Ishikawa (cell line): ENCODE measurements at regions not wholly inside any gene's neighbourhood (a gene's known extent, or its start where the extent isn't known, plus 50 kb on each side); places are given as distances from the start of the nearest gene placed in this dataset.

Experiments used
- CEBPB ChIP-seq: IDR thresholded peaks from 2 replicates; pipeline ENCODE4 v1.6.1; 2012
- CREB1 ChIP-seq: IDR thresholded peaks from 2 replicates; pipeline ENCODE4 v1.6.1; 2012; ENCODE audit warnings: low read depth
- EGR1 ChIP-seq: IDR thresholded peaks from 2 replicates; pipeline ENCODE4 v1.6.1; 2012
- EP300 ChIP-seq: IDR thresholded peaks from 2 replicates; pipeline ENCODE4 v1.6.1; 2012; ENCODE audit warnings: borderline replicate concordance
- FOXM1 ChIP-seq: IDR thresholded peaks from 2 replicates; pipeline ENCODE4 v1.6.1; 2012; ENCODE audit warnings: low read depth, borderline replicate concordance
- NFIC ChIP-seq: IDR thresholded peaks from 2 replicates; pipeline ENCODE4 v1.6.1; 2012
- RAD21 ChIP-seq: IDR thresholded peaks from 2 replicates; pipeline ENCODE4 v1.6.1; 2012; ENCODE audit warnings: low read depth
- TAF1 ChIP-seq: IDR thresholded peaks from 2 replicates; pipeline ENCODE4 v1.6.1; 2012; ENCODE audit warnings: low read depth, mild to moderate bottlenecking
- TCF12 ChIP-seq: IDR thresholded peaks from 2 replicates; pipeline ENCODE4 v1.6.1; 2012; ENCODE audit warnings: low read depth
- TEAD4 ChIP-seq: IDR thresholded peaks from 2 replicates; pipeline ENCODE4 v1.6.1; 2012
- YY1 ChIP-seq: IDR thresholded peaks from 2 replicates; pipeline ENCODE4 v1.6.1; 2012; ENCODE audit warnings: low read depth
- ZBTB7A ChIP-seq: IDR thresholded peaks from 2 replicates; pipeline ENCODE4 v1.6.1; 2012; ENCODE audit warnings: low read depth
- TF ChIP-seq, protein P1 (sequence below): IDR thresholded peaks from 2 replicates; pipeline ENCODE4 v1.6.1; 2012; ENCODE audit warnings: low read depth, mild to moderate bottlenecking
- TF ChIP-seq, protein P2 (sequence below): IDR thresholded peaks from 2 replicates; pipeline ENCODE4 v1.6.1; 2012
- TF ChIP-seq, protein P3 (sequence below): IDR thresholded peaks from 2 replicates; pipeline ENCODE4 v1.6.1; 2012

DNA sequence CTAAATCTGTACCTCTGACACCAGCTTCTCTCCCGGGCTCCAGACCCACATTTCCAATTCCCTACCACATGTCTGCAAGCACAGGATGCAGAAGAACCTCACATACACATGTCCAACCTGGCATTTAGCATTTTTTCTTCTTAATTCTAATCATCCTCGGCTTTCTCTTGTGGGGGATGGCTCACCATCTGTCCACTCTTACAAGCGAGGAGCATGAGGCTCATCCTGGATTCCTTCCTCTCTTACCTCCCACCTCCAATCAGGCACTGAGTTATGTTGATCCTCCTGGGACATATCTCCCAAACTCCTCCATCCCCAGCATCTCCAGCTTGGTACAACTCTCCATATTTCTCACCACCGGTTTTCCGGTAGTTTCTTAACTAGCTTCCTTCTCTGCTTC, 149.8 kb upstream of the LARGE1 start:
- no peak for TF ChIP-seq FOXM1
- TF ChIP-seq EGR1 = no peak
- TF ChIP-seq TAF1 = no peak
- TF ChIP-seq ZBTB7A = no peak
- no peak for TF ChIP-seq CREB1
- no peak for TF ChIP-seq EP300
- TF ChIP-seq, protein P1, sequence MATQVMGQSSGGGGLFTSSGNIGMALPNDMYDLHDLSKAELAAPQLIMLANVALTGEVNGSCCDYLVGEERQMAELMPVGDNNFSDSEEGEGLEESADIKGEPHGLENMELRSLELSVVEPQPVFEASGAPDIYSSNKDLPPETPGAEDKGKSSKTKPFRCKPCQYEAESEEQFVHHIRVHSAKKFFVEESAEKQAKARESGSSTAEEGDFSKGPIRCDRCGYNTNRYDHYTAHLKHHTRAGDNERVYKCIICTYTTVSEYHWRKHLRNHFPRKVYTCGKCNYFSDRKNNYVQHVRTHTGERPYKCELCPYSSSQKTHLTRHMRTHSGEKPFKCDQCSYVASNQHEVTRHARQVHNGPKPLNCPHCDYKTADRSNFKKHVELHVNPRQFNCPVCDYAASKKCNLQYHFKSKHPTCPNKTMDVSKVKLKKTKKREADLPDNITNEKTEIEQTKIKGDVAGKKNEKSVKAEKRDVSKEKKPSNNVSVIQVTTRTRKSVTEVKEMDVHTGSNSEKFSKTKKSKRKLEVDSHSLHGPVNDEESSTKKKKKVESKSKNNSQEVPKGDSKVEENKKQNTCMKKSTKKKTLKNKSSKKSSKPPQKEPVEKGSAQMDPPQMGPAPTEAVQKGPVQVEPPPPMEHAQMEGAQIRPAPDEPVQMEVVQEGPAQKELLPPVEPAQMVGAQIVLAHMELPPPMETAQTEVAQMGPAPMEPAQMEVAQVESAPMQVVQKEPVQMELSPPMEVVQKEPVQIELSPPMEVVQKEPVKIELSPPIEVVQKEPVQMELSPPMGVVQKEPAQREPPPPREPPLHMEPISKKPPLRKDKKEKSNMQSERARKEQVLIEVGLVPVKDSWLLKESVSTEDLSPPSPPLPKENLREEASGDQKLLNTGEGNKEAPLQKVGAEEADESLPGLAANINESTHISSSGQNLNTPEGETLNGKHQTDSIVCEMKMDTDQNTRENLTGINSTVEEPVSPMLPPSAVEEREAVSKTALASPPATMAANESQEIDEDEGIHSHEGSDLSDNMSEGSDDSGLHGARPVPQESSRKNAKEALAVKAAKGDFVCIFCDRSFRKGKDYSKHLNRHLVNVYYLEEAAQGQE = no peak
- TF ChIP-seq TEAD4 = no peak
- TF ChIP-seq RAD21 = no peak
- TF ChIP-seq NFIC = no peak
- no peak for TF ChIP-seq YY1
- TF ChIP-seq, protein P2, sequence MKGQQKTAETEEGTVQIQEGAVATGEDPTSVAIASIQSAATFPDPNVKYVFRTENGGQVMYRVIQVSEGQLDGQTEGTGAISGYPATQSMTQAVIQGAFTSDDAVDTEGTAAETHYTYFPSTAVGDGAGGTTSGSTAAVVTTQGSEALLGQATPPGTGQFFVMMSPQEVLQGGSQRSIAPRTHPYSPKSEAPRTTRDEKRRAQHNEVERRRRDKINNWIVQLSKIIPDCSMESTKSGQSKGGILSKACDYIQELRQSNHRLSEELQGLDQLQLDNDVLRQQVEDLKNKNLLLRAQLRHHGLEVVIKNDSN = no peak

DNA sequence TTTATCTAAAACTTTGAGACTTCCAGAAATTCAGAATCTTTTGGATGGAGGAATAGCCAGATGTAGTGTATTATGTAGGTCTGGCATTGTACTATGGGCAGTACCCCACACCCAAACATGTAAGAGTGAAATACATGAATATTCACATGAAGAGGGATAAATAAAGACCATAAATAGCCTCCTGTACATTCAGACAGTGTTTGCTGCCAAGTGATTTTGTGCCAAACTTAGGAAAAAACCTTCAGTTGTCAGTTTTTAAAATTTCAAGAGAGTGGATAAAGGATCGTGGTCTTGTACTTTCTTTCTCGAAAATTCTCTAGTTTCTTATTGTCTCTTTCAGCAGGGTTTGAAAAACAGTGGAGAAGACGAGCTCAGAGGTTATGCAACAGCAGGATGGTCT, 150.3 kb upstream of the LARGE1 start:
- TF ChIP-seq, protein P3, sequence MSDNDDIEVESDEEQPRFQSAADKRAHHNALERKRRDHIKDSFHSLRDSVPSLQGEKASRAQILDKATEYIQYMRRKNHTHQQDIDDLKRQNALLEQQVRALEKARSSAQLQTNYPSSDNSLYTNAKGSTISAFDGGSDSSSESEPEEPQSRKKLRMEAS = no peak
- TF ChIP-seq CEBPB (no peak), EP300 (no peak), NFIC (no peak), YY1 (no peak), ZBTB7A (no peak), RAD21 (no peak), EGR1 (no peak), FOXM1 (no peak), TEAD4 (no peak), TCF12 (no peak), TAF1 (no peak), CREB1 (no peak)
- TF ChIP-seq, protein P2 = no peak
- TF ChIP-seq, protein P1 = no peak

DNA sequence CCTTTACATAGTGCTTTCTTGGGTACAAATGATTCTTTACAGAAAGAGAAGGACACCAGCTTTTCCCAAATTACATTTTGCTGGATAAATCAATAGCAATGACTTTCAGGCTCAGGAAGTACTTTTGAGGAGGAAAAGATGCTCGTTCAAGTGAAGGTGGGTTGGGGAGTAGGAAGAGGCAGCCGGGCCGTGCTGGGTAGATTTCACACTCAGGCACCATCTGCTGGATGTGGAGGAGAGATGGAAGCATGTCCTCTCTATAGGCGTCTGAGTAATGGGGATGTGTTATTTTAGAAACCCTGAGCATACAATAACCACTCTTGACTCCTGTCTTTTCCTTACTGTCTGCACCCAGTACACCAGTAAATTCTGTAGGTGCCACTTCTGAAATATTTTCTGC, 152.3 kb upstream of the LARGE1 start:
- TF ChIP-seq NFIC (no peak), FOXM1 (no peak), EGR1 (no peak), TAF1 (no peak), CEBPB (no peak), RAD21 (no peak), TCF12 (no peak), YY1 (no peak), TEAD4 (no peak), CREB1 (no peak), ZBTB7A (no peak), EP300 (no peak)
- TF ChIP-seq, protein P3 = no peak
- TF ChIP-seq, protein P2 = no peak
- TF ChIP-seq, protein P1 = no peak

DNA sequence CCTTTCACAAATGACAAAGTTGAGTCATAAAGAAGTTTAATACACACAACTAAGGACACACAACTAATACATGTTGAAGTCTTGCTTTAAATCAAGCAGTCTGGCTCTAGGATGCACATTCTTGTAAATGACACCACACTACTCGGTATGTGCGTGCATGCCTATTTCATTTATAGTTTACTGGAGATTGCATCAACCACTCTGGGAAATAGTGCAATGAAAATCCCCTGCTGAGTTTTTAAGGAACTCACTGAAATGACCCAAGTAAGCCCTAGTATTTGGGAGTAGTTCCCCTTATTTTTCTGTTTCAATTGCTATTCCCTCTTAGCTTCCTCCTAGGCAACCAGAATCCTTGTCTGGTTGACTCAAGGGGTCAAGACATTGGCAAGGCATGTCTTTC, 160.2 kb upstream of the LARGE1 start:
- TF ChIP-seq EP300 = no peak
- TF ChIP-seq CREB1 = no peak
- no peak for TF ChIP-seq TAF1
- TF ChIP-seq, protein P1 = no peak
- TF ChIP-seq ZBTB7A = no peak
- no peak for TF ChIP-seq RAD21
- no peak for TF ChIP-seq NFIC
- TF ChIP-seq EGR1 = no peak
- no peak for TF ChIP-seq TEAD4
- TF ChIP-seq CEBPB = no peak
- TF ChIP-seq, protein P2 = no peak
- TF ChIP-seq TCF12 = no peak
- no peak for TF ChIP-seq FOXM1
- TF ChIP-seq, protein P3 = no peak
- no peak for TF ChIP-seq YY1
